SK-N-SH (cell line): ENCODE measurements at regions not wholly inside any gene's neighbourhood (a gene's known extent, or its start where the extent isn't known, plus 50 kb on each side); places are given as distances from the start of the nearest gene placed in this dataset.

Experiments used
- CTCF ChIA-PET: fragments of 300-600, 350-600 bp; formaldehyde crosslinking; extraction: SDS; loops from one replicate; lab custom pipeline; 2021; lab: Yijun Ruan, JAX
- POLR2A ChIA-PET: fragments of 350-600 bp; sonication (Branson Sonifier 250); formaldehyde crosslinking; extraction: SDS; loops from one replicate; lab custom pipeline; 2020; ENCODE audit warnings: antibody characterized with exemption, inconsistent platforms; lab: Yijun Ruan, JAX
- DNase-seq: peaks from one replicate; pipeline ENCODE4 v3.0.0; 2012
- H2AFZ ChIP-seq: fragments of 200-600 bp; sonication (generic); 2 replicates; pipeline ENCODE4 v1.8.1; 2016; ENCODE audit warnings: antibody characterized with exemption, mild to moderate bottlenecking, low read depth
- H3F3A ChIP-seq: fragments of 200-600 bp; sonication (generic); replicated peaks from 2 replicates; pipeline ENCODE3; 2016; ENCODE audit warnings: antibody characterized with exemption, mild to moderate bottlenecking; ENCODE audit not compliant: insufficient read depth
- H3K27ac ChIP-seq, 2 experiments: fragments of 200-500 bp in 1 of 2; fragments of 200-600 bp in 1 of 2; sonication (Bioruptor generic) in 1 of 2; sonication (generic), shearing (Covaris generic) in 1 of 2; 2 replicates each; pipeline versions ENCODE4 v1.5.1 to v1.6.1; 2014 to 2016; ENCODE audit warnings: low read depth in 2 of 2, inconsistent platforms in 1 of 2, low read length in 1 of 2, mild to moderate bottlenecking in 1 of 2, mixed read lengths in 1 of 2
- H3K27me3 ChIP-seq: fragments of 200-600 bp; sonication (generic), shearing (Covaris generic); 2 replicates; pipeline ENCODE4 v1.6.1; 2016; ENCODE audit warnings: mixed run types; ENCODE audit not compliant: insufficient read depth
- H3K36me3 ChIP-seq, 2 experiments: fragments of 200-500 bp in 1 of 2; fragments of 200-600 bp in 1 of 2; sonication (Bioruptor generic) in 1 of 2; sonication (generic) in 1 of 2; replicated peaks in 1 of 2; 2 replicates each; pipeline versions ENCODE3 to v1.5.1; 2014 to 2016; ENCODE audit warnings: low read length in 1 of 2, mild to moderate bottlenecking in 1 of 2; ENCODE audit not compliant: insufficient read depth in 2 of 2, control insufficient read depth in 1 of 2
- H3K4me1 ChIP-seq, 2 experiments: fragments of 200-500 bp in 1 of 2; fragments of 200-600 bp in 1 of 2; sonication (Bioruptor generic) in 1 of 2; sonication (generic), shearing (Covaris generic) in 1 of 2; 2 replicates each; pipeline versions ENCODE4 v1.5.1 to v1.6.1; 2014 to 2016; ENCODE audit warnings: low read depth in 1 of 2, low read length in 1 of 2, mixed run types in 1 of 2; ENCODE audit not compliant: insufficient read depth in 2 of 2, control insufficient read depth in 1 of 2
- H3K4me2 ChIP-seq: fragments of 200-600 bp; sonication (generic), shearing (Covaris generic); 2 replicates; pipeline ENCODE4 v1.6.1; 2017; ENCODE audit warnings: mixed run types
- H3K4me3 ChIP-seq, 2 experiments: fragments of 200-500 bp in 1 of 2; fragments of 200-600 bp in 1 of 2; sonication (Bioruptor generic) in 1 of 2; sonication (generic), shearing (Covaris generic) in 1 of 2; 2 replicates each; pipeline versions ENCODE4 v1.5.1 to v1.8.1; 2014 to 2016; ENCODE audit warnings: low read depth in 2 of 2, inconsistent platforms in 1 of 2, low read length in 1 of 2, mild to moderate bottlenecking in 1 of 2, mixed read lengths in 1 of 2, moderate library complexity in 1 of 2
- H3K79me2 ChIP-seq: fragments of 200-600 bp; sonication (generic); 2 replicates; pipeline ENCODE4 v1.8.1; 2017; ENCODE audit warnings: mild to moderate bottlenecking; ENCODE audit not compliant: insufficient read depth
- H3K9ac ChIP-seq: fragments of 200-600 bp; sonication (generic); 2 replicates; pipeline ENCODE4 v1.6.1; 2017; ENCODE audit warnings: mixed run types
- H3K9me2 ChIP-seq: fragments of 200-600 bp; sonication (generic); 2 replicates; pipeline ENCODE4 v1.6.1; 2017; ENCODE audit warnings: mixed run types
- H3K9me3 ChIP-seq: fragments of 200-600 bp; sonication (generic); 2 replicates; pipeline ENCODE4 v1.6.1; 2017; ENCODE audit warnings: mixed run types, mild to moderate bottlenecking, moderate library complexity
- H4K20me1 ChIP-seq: fragments of 200-600 bp; sonication (generic); 2 replicates; pipeline ENCODE4 v1.6.1; 2017; ENCODE audit warnings: mild to moderate bottlenecking, mixed run types; ENCODE audit not compliant: insufficient read depth
- CTCF ChIP-seq: fragments of 200-600 bp; sonication (generic); IDR thresholded peaks from 2 replicates; pipeline ENCODE4 v1.6.1; 2017; ENCODE audit warnings: antibody characterized with exemption, mild to moderate bottlenecking, moderate library complexity
- FOSL2 ChIP-seq: IDR thresholded peaks from 2 replicates; pipeline ENCODE4 v1.4.0; 2012; ENCODE audit warnings: low read depth, mild to moderate bottlenecking, moderate library complexity, borderline replicate concordance
- IRF3 ChIP-seq: fragments of 150-350 bp; IDR thresholded peaks from 2 replicates; pipeline ENCODE4 v1.6.1; 2016; ENCODE audit warnings: mild to moderate bottlenecking, low read depth, low read length
- MEF2A ChIP-seq: IDR thresholded peaks from 2 replicates; pipeline ENCODE4 v1.4.0; 2012; ENCODE audit warnings: low read depth, borderline replicate concordance
- NRF1 ChIP-seq: IDR thresholded peaks from 2 replicates; pipeline ENCODE4 v1.6.1; 2012; ENCODE audit warnings: low read depth, mild to moderate bottlenecking, low read length
- PBX3 ChIP-seq: IDR thresholded peaks from 2 replicates; pipeline ENCODE4; 2012
- RAD21 ChIP-seq: IDR thresholded peaks from 2 replicates; pipeline ENCODE4 v1.6.1; 2012; ENCODE audit warnings: mild to moderate bottlenecking, low read length
- RCOR1 ChIP-seq: fragments of 150-350 bp; IDR thresholded peaks from 2 replicates; pipeline ENCODE4 v1.6.1; 2017; ENCODE audit warnings: antibody characterized with exemption, low read length
- RFX5 ChIP-seq: IDR thresholded peaks from 2 replicates; pipeline ENCODE4 v1.6.1; 2012; ENCODE audit warnings: mild to moderate bottlenecking, improper control_type of control experiment, low read length
- SMC3 ChIP-seq: IDR thresholded peaks from 2 replicates; pipeline ENCODE4 v1.6.1; 2012; ENCODE audit warnings: low read depth, low read length, improper control_type of control experiment
- TAF1 ChIP-seq: IDR thresholded peaks from 2 replicates; pipeline ENCODE4 v1.6.1; 2012; ENCODE audit warnings: low read depth, mild to moderate bottlenecking, low read length, moderate library complexity, borderline replicate concordance
- TCF12 ChIP-seq: IDR thresholded peaks from 2 replicates; pipeline ENCODE4 v1.4.0; 2012
- TEAD4 ChIP-seq: IDR thresholded peaks from 2 replicates; pipeline ENCODE4 v1.4.0; 2012; ENCODE audit warnings: mild to moderate bottlenecking, borderline replicate concordance; ENCODE audit not compliant: insufficient read depth
- USF1 ChIP-seq: IDR thresholded peaks from 2 replicates; pipeline ENCODE4 v1.4.0; 2012; ENCODE audit warnings: low read depth, borderline replicate concordance
- WGBS: methylation state at CpG from one replicate; pipeline ENCODE4 v1.1.6; 2017; ENCODE audit warnings: low lambda C conversion rate; 5-methylcytosine and 5-hydroxymethylcytosine counted together

DNA sequence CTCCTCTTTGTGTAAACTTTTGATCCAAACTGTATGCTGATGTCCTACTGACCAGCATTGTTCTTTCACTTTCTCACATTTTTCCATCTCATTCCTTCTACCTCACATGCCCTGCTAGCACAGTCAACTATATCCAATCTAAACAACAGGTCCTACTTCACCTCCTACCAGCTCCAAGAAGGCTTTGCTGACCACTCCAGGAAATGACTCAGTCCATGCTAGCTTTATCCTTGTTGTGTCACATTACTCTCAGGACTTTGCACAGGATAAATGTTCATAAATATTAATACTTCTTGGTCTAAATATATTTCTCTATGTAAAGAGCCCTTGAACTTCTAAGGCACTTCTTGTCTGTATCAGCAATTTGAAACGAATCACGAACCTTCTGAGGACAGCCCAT, 64.9 kb upstream of the PCED1B start (continued):
- TF ChIP-seq PBX3 (peak; percentile 54), RAD21 (no peak), NRF1 (no peak), TEAD4 (0 out of 2 replicates have a peak, but pooled peaks have one; percentile 27), TAF1 (peak; percentile 49; the same call in 1 of the 2 replicates), RCOR1 (no peak), CTCF (no peak), MEF2A (no peak)
- TF ChIP-seq, all 33 proteins: peak for 16

- Histone ChIP-seq H3K9ac (no peak overlapping the region), H3K79me2 (no peaks in the 10 kb centered on the region), H3K9me3 (no peaks in the 10 kb centered on the region), H3F3A (peaks cover 6% of the 10 kb centered on the region), H3K4me2 (no peak overlapping the region), H3K27me3 (no peaks in the 10 kb centered on the region), H2AFZ (no peak overlapping the region), H3K4me3 (no peak overlapping the region), H3K27ac (peak overlapping the region in 1 of 2 experiments; percentile 84; a peak in 2 of 4 replicates), H4K20me1 (no peaks in the 10 kb centered on the region), H3K9me2 (no peaks in the 10 kb centered on the region), H3K36me3 (no peaks in the 10 kb centered on the region), H3K4me1 (peaks cover 0 to 9% of the 10 kb centered on the region in 2 experiments; a peak in 3 of 4 replicates)
- no peak for DNase-seq
- 69% methylated on average over 1 of the region's 1 CpG for whole genome bisulfite sequencing
- ChIA-PET CTCF (no interaction called here), POLR2A (no interaction called here)
- TF ChIP-seq RAD21 (no peak), FOSL2 (no peak), USF1 (no peak), RCOR1 (no peak), TCF12 (no peak), SMC3 (no peak), IRF3 (no peak), RFX5 (no peak)
Measured at GRCh38 chr12:47015381-47015780, 64.0 kb upstream of the PCED1B start.
